ENCODE measurements at regions not wholly inside any gene's neighbourhood (a gene's known extent, or its start where the extent isn't known, plus 50 kb on each side); places are given as distances from the start of the nearest gene placed in this dataset.

- TF ChIP-seq CTCF (optimal IDR thresholded peaks at IDR 0.05 in 1 of 3, IDR thresholded peaks at IDR 0.05 in 1 of 3, conservative IDR thresholded peaks at IDR 0.05 in 1 of 3; ENCODE audit: extremely low read depth in 1 of 3, insufficient read depth in 2 of 3, low read length in 3 of 3) (no peak), EZH2 (IDR thresholded peaks at IDR 0.05; ENCODE audit: low read length) (no peak)
Measured at GRCh38 chr14:62076368-62076767, 314.1 kb downstream of the SNAPC1 start.

Data from keratinocyte (primary cell).